HFF-Myc (cell line): ENCODE measurements at regions not wholly inside any gene's neighbourhood (a gene's known extent, or its start where the extent isn't known, plus 50 kb on each side); places are given as distances from the start of the nearest gene placed in this dataset.

Source experiments
- DNase-seq: peaks from one replicate; pipeline ENCODE4 v3.0.0-alpha.2; 2011; ENCODE audit warnings: low read depth; ENCODE audit errors: extremely low read depth
- H3K4me3 ChIP-seq: replicated peaks from 2 replicates; pipeline ENCODE4 v1.5.1; 2011; ENCODE audit warnings: low read depth, mild to moderate bottlenecking, control low read depth, low read length
- CTCF ChIP-seq: IDR thresholded peaks from 2 replicates; pipeline ENCODE4 v1.5.1; 2012; ENCODE audit warnings: mild to moderate bottlenecking, low read depth, low read length, control low read depth; ENCODE audit errors: missing control alignments

GRCh38 chr1:157925419-157926166, 67.9 kb upstream of the KIRREL1 start:
- no peak for TF ChIP-seq CTCF
- H3K4me3 ChIP-seq: no peak overlapping the region
- no peak for DNase-seq

GRCh38 chr1:157932069-157932468, 61.4 kb upstream of the KIRREL1 start:
- peak; percentile 4 for DNase-seq
- TF ChIP-seq CTCF: no peak
- H3K4me3 ChIP-seq: no peak overlapping the region

- no peak for DNase-seq
- H3K4me3 ChIP-seq: no peak overlapping the region
- no peak for TF ChIP-seq CTCF
These were observed 55.7 kb upstream of the KIRREL1 start for GRCh38 chr1:157937744-157938143.

- H3K4me3 ChIP-seq: no peak overlapping the region
- DNase-seq: no peak
- no peak for TF ChIP-seq CTCF
These were observed 51.5 kb upstream of the KIRREL1 start for GRCh38 chr1:157941939-157942338.
